ENCODE measurements at regions not wholly inside any gene's neighbourhood (a gene's known extent, or its start where the extent isn't known, plus 50 kb on each side); places are given as distances from the start of the nearest gene placed in this dataset.

- Histone ChIP-seq H3K36me3 (ENCODE audit: control insufficient read depth in 2 of 2, insufficient read depth in 2 of 2, low read length in 1 of 2) (no peaks in the 10 kb centered on the region), H2AFZ (ENCODE audit: control insufficient read depth, low read depth, low read length) (no peak overlapping the region), H3K4me3 (no peak overlapping the region), H4K20me1 (ENCODE audit: control insufficient read depth, insufficient read depth) (no peaks in the 10 kb centered on the region), H3K27ac (ENCODE audit: control insufficient read depth, insufficient read depth) (no peak overlapping the region), H3K4me1 (ENCODE audit: control insufficient read depth, insufficient read depth, low read length) (no peaks in the 10 kb centered on the region), H3K27me3 (replicated peaks in 1 of 2; ENCODE audit: control insufficient read depth in 2 of 2, insufficient read depth in 2 of 2, low read length in 1 of 2) (no peaks in the 10 kb centered on the region; a peak in 1 of 4 replicates), H3K9me3 (replicated peaks; ENCODE audit: control insufficient read depth, insufficient read depth, low read length) (no peaks in the 10 kb centered on the region), H3K79me2 (ENCODE audit: control insufficient read depth, insufficient read depth, low read length) (no peaks in the 10 kb centered on the region), H3K4me2 (ENCODE audit: control insufficient read depth, insufficient read depth) (no peak overlapping the region), H3K9ac (ENCODE audit: control insufficient read depth, insufficient read depth, low read length) (no peak overlapping the region)
- SMC1A ChIA-PET (ENCODE audit: uncharacterized antibody, unreplicated experiment) = no interaction called here
- no peak for FAIRE-seq
- no peak for ATAC-seq
- TF ChIP-seq ATF2 (IDR thresholded peaks at IDR 0.05; ENCODE audit: low read length) (no peak), KLF5 (IDR thresholded peaks at IDR 0.05; ENCODE audit: partially characterized antibody) (no peak), EZH2 (IDR thresholded peaks at IDR 0.05; ENCODE audit: borderline replicate concordance, control insufficient read depth, low read depth, low read length) (no peak), PBX3 (IDR thresholded peaks at IDR 0.05; ENCODE audit: insufficient replicate concordance, low read depth, low read length) (no peak), HDAC2 (IDR thresholded peaks at IDR 0.05) (no peak), MYC (IDR thresholded peaks at IDR 0.05; ENCODE audit: insufficient read depth, insufficient read length, insufficient replicate concordance, low read length, severe bottlenecking) (no peak), RB1 (IDR thresholded peaks at IDR 0.05; ENCODE audit: borderline replicate concordance) (no peak), CEBPB (IDR thresholded peaks at IDR 0.05; ENCODE audit: borderline replicate concordance in 1 of 2, low read depth in 2 of 2, low read length in 2 of 2) (no peak)
- POLR2A ChIA-PET = no interaction called here
- no TSS peak for BruUV-seq (replicated peaks)
- RAD21 ChIA-PET (ENCODE audit: unreplicated experiment) = no interaction called here
- CTCF ChIA-PET = no interaction called here
- in situ Hi-C loops (cut with MboI) = no loop called here
- intact Hi-C loops (cut with micrococcal nuclease; ENCODE audit: unreplicated experiment) = no loop called here
- DNase-seq (ENCODE audit: low read depth, low spot score) = no peak
- WGBS (ENCODE audit: insufficient coverage, insufficient replicate concordance, low lambda C conversion rate, missing lambda C conversion rate) = 52% methylated on average over 4 of the region's 4 CpGs
Observed at GRCh38 chr5:125725691-125726090, 697.5 kb upstream of the GRAMD2B start.

All from GM12878 (cell line).